Hematopoietic multipotent progenitor cell (in vitro differentiated cells): ENCODE measurements at regions not wholly inside any gene's neighbourhood (a gene's known extent, or its start where the extent isn't known, plus 50 kb on each side); places are given as distances from the start of the nearest gene placed in this dataset.

ENCODE experiments used
- DNase-seq, 3 donors: peaks; one replicate each; pipeline ENCODE4 v3.0.0-alpha.2; 2011 to 2015; ENCODE audit warnings: low read depth in 2 of 3, low spot score in 2 of 3

DNA sequence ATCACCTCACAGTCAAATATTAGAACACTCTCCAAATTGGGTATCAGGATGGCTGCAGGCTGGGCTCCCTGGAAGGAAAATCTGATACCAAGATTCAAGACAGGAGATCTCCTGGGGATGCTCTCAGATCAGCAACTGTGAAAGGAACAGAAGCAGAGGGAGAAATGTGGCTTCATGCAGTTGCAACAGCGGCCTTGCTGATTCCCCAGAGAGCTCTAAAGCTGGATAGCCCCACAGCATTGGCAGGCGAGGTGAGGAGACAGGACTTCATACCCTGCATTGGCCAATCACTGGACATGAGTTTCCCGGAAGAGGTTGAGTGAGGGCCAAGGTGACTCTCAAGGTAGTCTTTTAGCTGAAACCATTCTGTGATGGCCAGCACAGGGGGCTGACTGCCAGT, 190.6 kb downstream of the PTPN20 start:
- DNase-seq = no peak

DNA sequence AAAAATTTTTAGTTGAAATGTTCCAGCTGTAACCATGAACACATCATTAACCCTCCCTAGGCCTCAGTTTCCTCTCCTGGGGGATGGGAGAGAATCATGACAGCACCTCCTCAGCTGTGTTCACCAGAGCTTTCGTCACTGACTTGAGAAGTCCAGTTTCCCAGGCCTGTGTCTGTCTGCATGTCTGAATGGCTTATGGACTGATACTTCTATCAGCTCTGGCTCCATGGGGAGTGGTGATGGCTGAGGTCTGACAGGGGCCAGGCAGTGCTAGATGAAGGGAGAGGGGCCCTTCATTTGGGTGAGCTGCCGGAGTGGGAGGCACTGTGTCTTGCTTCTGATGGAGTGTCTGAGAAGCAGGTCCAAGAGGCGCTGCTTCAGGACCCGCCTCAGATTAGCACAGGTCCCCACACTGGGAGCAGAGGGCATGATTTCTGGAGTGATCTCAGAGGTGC, 192.9 kb downstream of the PTPN20 start:
- DNase-seq = no peak

DNA sequence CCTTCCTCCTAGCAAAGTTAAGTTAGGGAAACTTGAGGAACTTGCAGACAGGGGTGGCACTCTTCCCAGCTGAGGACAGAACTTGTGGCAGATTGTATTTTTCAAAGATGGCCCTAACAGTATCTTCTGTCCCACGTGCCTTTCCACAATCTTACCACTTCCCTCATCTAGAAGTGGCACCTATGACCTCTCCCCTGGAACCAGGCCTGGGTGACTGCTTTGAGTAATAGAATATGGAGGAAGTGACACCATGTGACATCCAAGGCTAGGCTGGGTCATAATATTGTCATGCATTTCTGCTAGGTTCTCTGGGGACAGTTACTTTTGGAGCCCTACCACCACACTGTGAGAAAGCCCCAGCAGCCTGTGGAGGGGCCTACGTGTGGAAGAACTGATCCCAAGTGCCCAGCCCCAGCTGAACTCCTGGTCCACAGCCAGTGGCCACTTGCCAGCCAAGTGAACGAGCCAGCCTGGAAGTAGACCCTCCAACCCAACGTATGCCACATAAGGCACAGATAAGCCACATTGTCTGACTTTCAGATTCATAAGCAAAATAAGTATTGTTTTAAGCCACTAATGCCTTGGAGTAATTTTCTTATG, 193.7 kb downstream of the PTPN20 start:
- peak in 2 of 3 donors; percentile 11 to 35 for DNase-seq

DNA sequence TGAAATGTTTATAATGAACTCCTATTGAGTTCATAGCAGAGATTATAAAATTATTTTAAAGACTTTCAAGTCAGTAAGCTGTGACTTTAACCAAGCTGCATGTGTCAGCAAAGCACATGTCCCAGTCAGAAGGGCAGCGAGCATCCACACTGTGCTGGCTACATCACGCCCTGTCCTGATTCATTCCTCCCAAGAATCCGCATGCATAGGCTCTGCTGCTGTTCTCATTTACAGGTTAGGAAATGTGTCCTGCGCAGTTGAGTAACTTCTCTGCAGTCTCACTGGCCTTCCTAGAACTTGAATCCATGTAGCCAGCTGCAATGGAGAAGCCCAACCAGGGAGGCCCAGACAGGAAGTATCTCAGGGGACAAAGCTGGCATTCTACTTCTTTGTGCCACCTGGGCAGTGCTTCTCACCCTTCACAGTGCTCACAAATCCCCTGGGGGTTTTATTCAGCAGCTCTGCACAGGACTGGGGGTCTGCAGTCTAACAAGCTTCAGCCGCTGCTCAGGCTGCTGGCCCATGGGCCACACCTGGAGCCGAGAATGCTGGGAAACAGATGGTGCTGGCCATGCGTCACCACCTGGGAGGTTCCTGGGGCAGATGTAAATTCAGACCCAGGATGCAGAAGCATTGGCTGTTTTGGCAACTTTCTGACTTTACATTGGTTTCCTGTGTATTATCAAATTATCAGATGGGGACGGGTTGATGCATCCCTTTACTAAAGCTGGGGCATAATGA, 192.8 kb upstream of the GDF10 start:
- no peak for DNase-seq

DNA sequence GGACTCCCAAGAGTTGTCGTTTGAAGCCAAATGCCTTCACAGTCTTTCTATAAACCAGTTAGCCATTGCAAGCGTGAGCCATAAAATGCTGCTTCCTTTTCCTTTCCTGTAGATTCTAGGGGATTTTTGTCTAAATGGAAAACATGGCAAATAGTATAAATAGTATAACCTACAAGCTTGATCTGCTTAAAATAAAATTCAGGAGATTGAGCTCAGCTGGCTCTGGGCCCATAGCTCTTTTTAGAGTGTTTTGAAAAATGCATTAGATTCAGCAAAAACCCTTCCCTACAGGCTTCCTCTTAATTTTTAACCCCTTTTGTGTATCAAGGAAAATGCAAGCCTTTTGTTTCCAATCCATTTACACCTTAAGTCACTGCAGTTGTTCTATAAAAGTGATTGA, 190.1 kb upstream of the GDF10 start:
- DNase-seq = no peak

DNA sequence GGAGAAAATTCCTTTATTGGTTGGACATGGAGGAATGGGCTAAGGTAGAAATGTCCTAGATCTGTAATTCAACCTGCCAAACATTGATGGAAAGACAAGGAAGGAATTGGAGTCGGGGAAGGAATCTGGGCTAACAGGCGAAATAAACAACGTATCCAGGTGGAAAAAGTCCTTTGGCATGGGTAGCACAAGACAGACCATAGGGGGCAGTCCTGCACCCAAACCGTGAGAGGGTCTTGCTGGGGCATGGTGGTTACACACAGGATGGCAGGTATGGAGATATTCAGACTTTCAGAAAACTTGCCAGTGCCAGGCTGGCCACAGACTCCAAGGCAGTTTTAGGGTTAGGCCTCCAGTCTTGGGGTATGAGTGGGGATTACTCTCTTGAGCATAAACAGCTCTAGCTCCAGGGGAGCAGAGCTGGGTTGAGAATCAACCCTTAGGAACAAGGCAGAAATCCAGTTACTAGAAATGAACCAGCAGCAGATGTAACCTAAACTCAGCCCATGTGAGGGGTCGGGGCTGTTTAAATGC, 188.6 kb upstream of the GDF10 start:
- no peak for DNase-seq

DNA sequence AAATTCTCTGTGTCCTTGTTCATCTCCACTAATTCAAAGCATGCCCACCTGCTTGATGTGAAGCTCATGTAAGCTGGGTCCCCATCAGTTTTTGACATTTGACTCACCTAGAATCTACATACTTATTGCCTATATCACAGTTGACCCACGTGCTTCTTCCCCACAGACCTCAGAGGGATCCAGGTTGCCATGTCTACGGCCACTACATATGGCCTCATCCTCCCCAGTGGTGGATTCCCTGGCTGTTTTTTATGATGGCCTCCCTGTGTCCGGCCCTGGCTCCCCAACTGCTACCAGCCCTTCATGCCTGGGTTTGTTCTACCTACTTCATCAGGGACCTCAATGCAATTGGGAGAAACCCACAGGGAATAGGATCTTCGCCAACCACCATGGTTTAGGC, 187.4 kb upstream of the GDF10 start:
- no peak for DNase-seq

DNA sequence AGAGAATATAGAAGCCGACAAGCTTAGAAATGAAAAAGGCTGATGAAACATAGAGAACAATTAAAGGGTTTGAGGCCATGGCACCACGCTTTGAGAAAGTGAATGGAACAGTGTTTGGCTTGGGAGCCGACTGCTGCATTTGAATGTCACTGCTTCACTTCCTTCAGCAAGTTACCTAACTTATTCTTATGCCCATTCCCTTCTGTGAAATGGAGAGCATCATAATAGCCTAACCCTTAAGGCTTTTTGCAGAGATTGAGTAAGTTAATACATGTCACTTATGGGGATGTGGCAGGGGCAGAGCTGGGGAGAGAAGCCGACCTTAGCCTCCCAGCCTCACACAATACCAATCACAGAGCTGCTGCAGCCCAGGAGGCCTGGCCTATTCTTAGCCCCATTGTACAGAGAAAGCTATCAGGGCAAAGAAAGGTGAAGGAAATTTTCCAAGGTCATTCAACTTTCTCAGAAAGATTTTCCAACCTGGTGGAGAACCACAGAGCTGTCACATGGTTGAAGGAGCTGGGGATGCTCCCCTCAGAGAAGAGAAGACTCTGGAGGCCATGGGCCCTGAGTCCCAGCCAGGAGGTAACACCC, 186.0 kb upstream of the GDF10 start:
- DNase-seq = no peak

DNA sequence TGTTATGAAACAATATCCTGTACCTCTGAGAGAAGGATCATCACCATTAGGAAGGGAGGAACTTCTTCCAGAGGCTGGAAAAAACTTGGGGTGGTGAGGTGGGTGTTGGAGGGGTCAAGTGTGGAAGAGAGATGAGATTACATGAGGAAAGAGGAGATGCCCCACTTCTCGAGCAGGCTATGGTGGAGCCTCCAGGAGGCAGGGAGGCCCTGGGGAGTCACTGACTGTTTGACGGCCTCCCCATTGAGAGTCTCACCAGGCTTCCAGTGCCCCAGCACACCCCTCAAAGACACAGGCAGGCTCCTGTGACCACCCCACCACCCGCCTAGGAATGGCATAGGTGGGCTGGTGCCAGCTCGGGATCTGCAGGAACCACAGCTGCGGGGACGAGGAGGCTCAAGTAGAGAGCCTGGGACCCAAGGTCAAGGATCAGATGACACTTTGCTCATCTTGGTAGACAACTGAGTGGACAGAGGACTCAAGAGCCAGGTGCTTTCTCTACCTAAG, 185.3 kb upstream of the GDF10 start:
- no peak for DNase-seq

DNA sequence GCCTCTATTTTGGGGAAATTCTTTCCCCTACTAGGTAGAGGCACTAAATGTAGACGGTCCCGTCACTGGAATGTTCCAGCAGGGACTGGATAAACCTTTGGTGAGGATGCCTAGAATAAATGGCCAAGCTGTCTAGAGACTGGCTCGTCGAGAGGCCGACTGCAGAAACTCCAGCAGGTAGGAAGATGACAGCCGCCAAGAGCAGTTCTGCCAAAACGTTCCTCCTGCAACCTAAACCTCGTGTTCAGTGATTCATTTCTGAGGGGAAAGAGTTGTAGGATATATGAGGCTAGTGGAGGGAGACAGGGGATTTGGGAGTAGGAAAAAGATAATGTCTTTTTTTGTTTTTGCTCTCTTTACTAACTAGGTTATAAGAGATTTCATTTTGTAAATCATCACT, 184.7 kb upstream of the GDF10 start:
- DNase-seq = no peak

DNA sequence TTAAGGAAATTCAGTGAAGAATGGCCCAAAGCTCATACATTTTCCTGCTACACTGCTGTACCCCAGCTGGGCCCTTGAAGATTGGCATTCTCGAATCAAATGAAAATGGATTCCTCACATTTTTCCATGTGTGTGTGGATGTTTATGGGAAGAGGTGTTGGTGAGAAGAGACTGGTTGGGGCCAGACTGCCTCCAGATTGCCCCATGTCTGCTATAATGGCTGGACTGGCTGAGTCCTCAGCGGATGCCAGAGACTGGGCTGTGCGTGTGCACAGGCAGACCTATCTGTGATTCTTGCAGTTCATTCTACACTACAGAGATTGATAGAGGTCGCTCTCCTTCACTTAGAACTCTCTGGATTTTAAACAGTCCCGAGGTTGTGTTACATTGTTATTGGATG, 183.6 kb upstream of the GDF10 start:
- DNase-seq = no peak

DNA sequence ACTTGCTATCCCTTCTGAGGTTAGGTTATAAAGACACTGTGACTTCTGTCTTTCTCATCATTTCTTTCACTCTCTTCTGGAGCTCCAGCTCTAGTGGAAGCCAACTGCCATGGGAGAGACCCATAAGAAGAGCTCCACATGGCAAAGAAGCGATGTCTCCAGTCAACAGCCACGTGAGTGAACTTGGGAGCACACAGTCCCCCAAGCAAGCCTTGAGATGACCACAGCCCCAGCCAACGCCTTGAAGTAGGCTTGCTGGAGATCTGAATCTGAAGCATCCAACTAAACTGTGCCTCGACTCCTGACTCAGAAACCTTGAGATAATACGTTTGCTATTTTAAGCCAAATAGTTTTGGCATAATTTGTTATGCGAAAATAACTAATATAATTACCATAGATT, 181.7 kb upstream of the GDF10 start:
- DNase-seq = no peak

DNA sequence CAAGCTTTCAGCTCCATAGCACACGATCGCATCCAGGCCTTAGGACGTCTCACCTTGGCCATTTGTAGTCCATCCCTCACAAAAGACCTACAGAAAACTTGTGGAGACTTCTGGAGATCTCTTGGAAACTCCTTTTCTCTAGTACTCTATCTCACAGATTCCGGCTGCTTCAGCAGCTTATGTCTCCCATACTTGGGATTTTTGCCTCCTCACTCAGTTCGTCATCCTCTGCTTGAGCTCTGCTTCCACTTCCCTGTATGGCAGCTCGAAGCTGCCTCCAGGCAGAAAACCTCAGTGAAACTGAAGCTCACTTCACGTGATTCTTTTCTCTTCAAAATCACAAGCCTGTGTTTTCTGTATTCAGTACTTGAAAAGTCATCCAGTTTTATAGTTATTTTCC, 178.7 kb upstream of the GDF10 start:
- DNase-seq = no peak

DNA sequence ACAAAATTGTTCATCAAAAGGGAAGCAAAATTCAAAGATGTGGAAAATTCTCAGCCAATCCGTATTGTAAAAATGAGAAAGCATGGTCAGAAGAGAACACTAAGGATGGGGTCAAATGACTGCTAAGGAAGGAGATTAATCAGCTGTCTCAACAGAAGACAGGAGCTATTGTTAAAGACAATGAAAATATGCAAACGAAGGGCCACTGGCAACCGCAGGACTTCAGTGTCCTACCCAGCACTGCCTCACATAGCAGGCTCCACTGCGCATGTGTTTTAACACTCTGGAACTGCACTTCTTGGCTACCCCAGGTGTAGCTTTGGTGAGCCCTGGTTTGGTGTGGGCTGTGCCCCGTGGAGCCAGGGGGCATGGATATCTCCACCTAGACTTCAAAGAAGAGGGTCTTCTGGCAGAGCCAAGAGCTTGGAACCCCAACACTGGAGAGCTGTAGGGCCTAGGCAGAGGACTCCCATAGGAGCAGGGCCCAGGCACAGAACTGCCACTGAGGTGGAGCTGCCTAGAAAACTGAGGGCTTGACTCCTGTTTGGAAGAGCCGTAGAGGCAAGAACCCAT, 176.2 kb upstream of the GDF10 start:
- no peak for DNase-seq

DNA sequence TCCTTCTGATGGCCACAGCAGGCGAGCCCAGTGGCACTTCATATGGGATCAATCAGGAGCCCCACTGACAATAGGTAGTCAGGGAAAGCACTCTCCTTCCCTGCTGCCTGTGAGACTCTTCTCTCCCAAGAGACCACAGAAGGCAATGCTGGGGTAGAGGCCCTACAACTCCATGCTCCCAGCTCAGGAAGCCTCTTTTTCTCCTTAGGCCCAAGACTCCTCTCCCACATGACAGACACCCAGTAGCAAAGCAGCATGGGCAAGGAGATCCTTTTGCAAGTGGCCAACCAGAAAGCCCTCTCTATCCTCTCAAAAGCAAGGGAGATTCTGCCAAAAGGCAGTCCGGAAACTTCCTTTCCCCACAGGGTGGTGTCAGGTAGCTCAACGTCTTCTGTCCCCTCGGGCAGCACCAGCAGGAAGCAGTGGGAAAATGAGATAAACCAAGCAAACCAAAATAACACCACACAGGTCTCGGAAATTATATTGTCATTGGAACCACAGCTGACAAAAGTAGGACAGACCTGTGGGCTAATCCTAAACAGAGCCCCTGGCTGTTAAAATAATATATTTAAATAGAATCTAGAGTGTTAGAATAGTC, 172.7 kb upstream of the GDF10 start:
- DNase-seq = peak in 2 of 3 donors; percentile 40 to 67

DNA sequence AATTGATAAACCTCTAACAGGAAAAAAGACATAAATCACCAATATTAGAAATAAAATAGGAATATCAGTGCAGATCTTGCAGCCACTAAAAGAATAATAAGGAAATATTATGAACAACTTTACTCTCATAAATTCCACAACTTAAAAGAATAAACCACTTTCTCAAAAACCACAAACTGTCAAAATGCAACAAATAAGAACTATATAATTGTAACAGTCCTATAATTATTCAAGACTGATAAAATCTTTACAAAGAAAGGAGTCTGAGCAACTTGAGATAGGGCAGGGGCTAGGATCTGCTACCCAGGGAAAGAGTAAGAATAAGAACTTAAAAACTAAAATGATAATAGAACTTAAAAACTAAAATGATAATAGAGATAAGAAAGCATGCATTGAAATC, 169.5 kb upstream of the GDF10 start:
- DNase-seq = peak in 1 of 3 donors; percentile 53

DNA sequence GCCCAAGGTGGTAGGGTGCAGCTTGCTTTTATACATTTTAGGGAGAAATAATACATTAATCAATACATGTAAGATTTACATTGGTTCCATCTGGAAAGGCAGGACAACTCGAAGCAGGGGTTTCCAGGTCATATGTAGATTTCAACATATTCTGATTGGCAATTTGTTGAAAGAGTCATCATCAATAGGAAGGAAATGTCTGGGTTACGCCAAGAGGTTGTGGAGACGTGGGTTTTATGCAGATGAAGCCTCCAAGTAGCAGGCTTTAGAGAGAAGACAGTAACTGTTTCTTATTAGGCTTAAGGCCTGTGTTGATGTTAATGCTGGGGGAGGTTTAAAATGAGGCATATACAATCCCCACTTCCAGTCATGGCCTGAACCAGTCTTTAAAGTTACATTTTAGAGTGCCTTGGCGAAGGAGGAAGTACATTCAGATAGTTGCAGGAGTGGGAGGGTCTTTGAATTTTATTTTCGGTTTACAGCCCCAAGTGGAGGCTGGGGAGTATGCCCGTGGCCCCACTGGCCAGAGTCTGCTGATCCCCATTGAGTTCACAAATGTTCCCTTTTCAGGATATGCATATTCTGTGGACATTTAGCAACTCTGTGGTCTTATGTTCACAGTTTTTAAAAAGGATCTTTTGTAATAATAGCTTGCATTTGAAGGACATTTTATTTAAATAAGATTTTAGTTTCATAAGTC, 166.0 kb upstream of the GDF10 start:
- DNase-seq = peak in 1 of 3 donors; percentile 61

DNA sequence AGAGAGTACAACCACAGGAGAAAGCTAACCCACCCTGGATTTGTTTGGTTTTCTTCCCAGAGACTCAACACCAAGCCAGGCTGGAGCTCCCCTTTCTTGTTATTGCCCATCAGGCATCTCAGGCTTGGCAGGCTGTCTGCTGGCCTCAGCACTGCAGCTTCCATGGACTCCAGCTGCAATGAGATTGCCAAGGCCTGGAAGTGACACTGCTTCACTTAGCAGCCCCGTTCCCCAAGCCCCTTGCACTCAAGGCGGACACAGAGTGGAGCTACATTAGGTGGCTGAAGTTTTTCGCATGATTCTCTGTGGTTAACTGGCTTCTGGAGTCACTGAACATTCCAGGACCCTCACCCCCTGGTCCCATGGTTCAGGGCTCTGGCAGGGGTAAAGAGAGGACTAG, 163.1 kb upstream of the GDF10 start:
- no peak for DNase-seq

DNA sequence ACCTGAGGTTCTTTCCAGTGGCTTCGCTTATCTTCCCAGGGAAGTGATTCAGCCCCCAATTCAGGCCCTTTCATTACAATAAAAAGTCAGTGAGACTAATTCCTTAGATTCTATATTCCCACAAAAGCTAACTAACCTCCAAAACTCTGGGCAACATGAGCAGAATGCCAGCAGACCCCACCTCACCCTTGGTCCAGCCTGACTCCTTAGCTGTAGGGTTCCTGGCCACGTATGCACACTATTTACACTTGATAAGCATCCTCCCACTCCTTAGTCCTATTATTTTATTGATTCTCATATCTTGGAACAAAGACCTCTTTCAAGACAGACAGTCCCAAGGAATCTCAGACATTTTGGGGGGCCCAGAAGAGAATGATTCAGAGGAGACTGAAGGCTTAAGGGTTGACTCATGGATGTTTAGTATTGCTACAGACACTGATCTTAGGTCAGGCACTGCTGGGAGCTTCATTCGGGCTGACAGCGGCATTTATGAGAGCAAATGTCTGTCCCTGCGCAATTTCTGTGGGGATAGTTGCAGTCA, 162.6 kb upstream of the GDF10 start:
- no peak for DNase-seq

DNA sequence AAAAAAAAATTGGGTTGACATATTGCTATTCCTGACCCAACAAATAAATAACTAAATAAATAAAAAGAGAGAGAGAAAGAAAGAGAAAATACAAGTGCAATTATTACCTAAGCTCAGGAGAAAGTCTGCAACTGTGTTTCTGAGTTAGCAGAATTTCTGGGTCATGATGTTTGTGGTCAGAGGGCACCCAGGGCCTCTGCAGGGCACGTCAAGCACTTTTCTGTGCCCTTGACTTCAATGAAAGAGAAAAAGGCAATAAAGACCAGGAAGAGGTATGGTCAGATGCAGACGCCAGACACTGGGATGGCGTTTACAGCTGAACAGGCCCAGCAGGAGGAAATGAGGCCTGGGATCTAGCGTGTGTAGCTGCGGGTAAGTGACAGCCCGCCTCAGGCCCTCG, 160.9 kb upstream of the GDF10 start:
- no peak for DNase-seq
